ENCODE measurements at regions not wholly inside any gene's neighbourhood (a gene's known extent, or its start where the extent isn't known, plus 50 kb on each side); places are given as distances from the start of the nearest gene placed in this dataset.

- TF ChIP-seq CTCF (IDR thresholded peaks at IDR 0.05 in 4 of 5, conservative IDR thresholded peaks at IDR 0.05 in 1 of 5) (no peak), POLR2A (IDR thresholded peaks at IDR 0.05) (no peak)
These were observed 167.1 kb downstream of the C7orf25 start for GRCh38 chr7:42744746-42745145.

Data from gastrocnemius medialis (tissue), 4 donors.